Stimulated activated CD8-positive, alpha-beta memory T cell treated with anti-CD3 and anti-CD28 coated beads, Interleukin-7, amount 100 ng/mL, for 1 hour (primary cell): ENCODE measurements at regions not wholly inside any gene's neighbourhood (a gene's known extent, or its start where the extent isn't known, plus 50 kb on each side); places are given as distances from the start of the nearest gene placed in this dataset.

Source experiments
- DNase-seq, 2 donors: peaks; one replicate each; pipeline ENCODE4 v3.0.0-alpha.2; 2020; ENCODE audit warnings: low read depth in 2 of 2

DNA sequence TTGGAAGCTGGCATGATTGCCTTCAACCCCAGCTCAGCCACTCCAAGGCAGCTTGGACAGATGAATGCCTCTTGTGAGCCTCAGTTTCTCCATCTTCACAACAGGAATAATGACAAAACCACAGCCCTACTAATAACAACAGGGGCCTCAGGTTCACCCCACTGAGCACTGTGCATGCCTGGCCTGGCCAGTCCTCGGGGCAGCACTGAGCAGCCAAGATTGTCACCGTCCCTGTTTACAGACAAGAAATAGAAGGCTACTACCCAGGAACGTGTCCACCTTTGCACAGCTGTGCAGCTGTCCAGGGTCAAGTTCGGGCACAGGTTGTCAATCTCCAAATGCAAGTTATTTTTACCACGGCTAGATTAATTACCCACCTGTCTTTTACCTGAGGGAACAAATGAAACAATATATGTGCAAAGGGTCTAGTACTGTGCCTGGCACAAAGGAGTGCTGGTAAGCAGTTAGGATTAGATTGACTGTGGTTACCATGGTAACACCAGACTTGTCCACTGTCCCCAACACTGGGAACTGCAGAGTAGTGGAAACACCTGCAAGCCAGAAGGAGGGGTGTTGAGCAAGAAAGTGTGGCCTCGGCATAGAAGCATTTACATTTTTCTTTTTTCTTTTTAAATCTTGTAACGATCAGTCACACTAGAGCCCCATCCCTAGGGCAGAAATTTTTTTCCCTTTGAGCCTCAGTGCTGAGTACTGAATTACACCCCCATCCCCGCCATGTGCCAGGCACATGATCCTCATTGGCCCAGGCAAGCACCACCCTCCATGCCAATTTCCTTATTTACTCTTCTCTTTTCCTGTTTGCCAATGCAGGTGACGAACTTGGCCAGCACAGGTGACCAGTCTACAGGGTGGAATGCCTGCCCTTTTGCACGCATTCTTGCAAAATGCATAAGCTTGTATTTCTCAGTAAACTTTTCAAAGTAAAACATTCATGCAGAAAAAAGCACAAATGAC is 66.3 kb upstream of the SLC6A6 start:
- no peak for DNase-seq

DNA sequence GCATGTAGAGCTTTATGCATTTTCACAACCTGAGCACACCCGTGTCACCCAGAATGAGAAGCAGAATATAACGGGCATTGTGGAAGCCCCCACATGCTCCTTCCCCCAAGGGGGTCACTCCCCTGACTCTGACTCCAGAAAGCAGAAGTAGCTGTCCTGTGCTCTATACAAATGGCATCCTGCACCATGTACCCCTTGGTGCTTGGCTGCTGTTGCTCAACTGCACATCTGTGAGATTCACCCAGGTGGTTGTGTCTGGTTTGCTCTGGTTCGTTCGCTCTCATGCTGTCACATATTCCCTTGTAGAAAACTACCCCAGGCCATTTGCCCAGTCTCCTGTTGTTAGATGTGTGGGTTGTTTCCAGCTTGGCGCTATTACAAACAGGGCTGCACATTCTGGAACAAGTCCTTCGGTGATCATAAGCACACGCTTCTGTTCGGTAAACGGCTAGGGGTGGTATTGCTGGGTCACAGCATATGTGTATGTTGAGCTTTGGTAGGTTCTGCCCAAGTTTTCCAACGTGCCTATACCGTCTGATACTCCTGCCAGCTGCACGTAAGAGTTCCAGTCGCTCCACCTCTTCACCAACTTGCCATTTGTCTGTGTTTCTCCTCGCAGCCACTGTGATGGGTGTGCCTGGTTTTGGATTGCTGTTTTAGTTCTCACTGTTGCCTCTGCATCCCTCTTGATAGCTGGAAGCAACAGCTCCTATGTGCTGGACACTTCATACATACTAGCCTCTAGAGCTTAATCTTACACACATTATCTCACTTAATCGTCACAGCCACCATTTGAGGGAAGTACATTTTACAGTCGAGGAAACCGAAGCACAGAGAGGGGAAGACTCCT is 65.4 kb upstream of the SLC6A6 start:
- DNase-seq: no peak

DNA sequence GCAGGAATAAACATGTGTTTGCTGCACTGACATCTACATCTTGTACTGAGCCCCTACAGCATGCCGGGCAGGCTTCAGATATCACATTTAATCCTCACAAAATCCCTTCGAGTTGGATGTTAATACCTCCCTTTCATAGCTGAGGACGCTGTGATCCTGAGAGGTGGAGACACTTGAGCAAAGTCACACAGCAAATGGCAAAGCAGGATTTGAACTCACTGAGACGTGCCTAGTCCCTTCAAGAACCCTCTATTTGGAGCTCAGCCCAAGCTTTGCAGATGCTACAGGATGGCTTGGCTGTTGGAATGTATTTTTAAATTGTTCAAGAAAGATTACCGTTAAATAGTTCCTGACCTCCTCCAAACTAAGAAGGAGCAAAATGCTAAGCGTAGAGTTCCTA is 64.6 kb upstream of the SLC6A6 start:
- DNase-seq: no peak

DNA sequence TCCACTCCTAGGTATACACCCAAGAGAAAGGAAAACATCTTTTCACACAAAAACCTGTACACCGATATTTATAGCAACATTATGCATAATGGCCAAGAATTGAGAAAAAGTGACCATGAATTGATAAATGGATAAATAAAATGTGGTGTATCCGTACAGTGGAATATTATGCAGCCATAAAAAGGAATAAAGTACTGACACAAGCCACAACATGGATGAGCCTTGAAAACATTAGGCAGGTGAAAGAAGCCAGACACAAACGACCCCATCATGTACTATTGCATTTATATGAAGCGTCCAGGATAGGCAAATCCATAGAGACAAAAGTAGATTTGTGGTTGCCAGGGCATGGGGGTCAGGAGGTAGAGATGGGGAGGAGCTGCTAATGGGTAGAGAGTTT is 64.2 kb upstream of the SLC6A6 start:
- no peak for DNase-seq

DNA sequence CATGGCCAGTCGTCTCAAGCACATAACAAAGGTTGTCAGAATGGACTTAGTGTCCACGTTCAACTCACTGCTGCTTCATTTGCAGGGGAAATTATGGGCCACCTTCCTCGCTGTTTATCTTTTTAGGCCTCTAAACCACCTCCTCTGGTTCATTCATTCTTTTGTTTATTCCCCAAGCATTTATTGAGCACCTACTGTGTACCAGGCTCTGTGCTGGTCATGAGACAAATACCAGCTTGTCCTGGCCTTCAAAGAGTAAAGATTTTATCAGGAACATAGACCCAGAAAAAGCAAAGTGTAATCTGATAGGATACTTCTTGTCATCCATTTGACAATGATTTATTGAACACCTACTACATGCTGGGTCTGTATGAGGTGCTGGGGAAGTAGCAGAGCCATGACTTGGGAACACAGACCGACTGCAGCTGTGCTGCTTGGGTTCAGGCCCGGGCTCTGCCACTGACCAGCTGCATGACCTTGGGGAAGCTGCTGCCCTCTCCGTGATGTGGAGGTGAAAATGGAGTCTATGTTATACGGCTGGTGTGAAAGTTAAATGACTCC is 63.4 kb upstream of the SLC6A6 start:
- no peak for DNase-seq

DNA sequence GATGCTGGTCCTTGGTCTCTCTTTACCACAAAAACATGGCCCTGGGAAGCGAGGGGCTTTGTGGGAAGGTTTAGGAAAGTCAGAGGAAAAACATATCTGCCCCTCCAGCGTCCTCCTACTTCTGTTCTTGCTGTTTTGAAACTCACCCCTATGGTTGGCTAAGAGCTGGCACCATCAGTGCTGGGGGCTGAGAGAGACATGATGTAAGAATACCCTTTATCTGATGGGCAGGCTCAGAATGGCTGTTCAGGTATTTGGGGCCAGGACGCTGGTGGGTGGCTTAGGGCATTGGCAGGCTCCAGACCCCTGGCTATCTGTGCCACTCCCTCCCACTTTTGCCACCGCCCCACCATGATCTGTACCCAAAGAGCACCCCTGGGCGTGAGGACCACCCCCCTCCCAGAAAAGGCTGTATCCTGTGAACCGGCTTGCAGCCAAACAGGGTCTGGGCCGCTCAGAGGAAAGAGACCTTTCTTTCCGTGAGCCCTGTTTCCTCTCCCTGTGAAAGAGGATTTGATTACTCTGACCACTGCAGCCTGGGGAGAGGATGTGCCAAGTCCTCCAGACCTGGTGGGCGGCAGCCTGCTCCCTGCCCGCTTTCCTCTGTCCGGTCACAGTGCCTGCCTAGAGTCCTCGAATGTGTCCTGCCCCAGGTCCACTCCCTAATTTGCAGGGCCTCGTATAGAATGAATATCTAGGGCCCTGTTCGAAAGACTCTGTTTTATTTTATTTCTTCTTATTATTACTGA is 61.3 kb upstream of the SLC6A6 start:
- DNase-seq: no peak

DNA sequence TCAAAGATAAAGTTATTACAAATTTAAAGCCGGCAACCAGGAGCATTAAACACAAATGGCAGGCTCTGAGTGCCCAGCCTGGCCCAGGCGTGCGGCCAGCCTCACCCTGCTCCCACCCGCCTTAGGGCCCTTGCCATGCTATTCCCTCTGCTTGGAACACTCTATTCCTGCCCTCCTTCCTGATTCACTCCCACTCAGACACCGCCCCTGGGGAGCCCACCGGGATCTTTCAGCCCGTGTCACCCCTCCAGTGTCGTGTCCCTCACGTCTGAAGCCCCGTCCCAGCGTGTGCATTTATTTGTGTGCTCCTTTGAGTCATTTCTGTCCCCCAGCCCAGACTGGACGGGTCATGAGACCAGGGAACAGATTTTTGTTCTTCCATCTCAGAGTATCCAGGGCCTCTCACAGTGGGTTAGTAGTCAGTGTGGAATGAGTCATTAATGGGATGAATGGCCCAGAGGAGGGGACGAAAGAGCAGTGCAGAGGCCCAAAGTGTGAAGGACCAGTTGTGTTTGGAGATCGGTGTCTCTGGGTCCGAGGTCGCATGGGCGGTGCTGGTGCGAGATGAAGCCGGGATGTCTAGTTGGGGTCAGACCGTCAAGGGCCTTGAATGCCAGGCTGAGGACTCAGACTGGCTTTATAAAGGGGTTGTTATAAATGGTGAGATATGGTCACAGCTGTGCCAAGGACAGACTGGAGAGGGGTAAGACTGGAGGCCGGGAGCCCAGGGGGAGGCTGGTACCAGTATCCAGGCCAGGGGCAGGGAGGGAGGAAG is 58.9 kb upstream of the SLC6A6 start:
- DNase-seq: no peak

DNA sequence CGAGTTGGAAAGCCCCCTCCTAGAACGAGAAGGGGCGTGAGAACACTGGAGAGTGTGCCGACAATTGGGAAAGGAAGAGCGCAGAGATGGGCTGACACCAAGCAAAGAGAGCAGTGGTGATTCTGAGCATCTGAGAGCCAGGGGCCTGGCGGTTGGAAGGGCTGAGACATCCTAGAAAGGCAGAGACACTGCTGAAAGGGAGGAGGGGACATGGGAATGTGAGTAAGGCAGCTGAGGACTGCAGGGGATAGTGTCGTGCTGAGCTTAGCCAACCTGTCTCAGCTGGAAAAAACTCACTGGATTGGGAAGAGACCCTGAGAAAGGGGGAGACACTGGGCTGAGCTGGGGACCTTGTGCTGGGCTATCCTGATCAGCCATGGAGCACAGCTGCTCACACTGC is 58.1 kb upstream of the SLC6A6 start:
- DNase-seq: no peak

DNA sequence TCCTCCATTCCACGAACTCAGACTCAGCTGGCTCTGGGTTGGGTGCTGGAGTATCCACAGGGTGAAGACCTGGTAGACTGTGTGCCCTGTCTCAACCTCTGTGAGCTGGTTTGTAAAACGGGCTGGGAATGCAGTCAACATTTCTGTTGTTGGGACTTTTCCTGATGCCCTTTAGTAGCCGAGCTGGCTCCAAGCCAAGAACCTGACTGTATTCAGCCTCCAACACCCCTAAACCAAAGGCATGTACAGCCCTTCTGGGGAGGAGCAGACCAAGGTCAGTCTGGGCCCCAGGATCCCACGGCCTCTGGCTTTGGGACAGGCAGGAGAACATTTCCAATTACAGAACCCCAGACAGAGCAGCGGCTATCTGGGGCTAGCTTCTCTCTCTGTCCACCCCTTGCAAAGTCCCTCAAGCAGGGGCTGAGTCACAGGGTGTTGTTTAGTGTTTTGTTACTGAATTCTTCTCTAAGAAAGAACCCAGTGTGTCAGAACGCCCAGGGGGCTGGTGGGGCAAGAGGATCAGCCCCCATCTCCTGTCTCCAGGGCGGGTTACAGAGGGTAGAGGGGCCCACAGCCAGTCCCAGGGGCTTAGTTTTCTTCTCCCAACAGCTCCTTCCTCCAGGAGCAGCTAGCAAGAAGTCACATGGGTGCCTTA is 56.8 kb upstream of the SLC6A6 start:
- DNase-seq: no peak

DNA sequence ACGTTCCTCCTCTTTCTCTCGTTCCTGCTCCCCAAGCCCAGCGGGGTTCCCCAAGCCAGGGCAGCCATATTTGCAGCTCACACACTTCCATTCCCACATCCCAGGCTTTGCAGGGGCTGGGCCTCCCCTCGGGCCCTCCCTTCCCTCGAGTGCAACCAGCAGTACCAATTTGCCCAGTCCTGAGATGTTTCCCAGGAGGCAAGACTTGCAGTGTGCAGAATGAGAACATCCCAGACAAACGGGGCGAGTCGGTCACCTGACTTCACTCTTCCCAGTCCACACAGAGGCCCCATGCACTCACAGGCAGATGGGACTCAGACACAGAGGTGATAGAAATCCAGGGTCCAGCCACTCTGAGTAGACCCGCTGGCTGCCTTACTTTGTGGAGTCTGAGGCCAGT is 56.2 kb upstream of the SLC6A6 start:
- DNase-seq: no peak

DNA sequence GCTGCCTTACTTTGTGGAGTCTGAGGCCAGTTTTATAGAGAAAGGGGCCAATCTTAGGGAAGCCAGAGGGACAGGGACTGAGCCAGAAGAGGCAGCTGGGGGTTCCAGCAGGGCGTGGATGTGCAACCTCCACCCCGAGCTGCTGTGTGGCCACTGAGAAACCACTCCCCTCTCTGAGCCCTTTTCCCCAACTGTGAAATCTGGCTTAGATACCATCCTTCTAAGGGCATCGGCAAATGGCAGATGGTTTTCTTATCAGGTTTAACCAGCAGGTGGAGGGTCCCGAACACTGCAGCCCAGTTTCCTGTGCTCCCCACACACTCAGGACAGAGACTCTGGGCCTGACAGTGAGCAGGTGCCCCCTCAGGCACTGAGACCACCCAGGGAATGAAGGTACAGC is 55.8 kb upstream of the SLC6A6 start:
- DNase-seq: no peak

DNA sequence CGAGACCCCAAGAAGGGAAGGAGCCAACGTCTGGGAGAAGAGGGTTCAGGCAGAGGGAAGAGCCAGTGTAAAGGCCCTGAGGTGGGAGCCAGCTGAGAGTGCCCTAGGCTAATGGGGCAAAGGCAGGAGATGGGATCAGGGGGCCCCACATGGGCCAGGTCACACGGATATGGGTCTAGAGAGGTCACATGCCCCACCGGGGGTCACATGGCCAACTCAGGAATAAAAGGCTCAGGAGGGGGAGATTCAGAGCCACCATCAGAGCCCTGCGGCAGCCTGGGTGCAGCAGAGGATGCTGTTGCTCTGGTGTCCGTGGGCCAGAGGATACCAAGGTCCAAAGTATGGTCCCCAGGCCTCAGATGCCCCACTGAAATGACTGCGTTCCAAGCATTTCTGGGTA is 55.3 kb upstream of the SLC6A6 start:
- no peak for DNase-seq

DNA sequence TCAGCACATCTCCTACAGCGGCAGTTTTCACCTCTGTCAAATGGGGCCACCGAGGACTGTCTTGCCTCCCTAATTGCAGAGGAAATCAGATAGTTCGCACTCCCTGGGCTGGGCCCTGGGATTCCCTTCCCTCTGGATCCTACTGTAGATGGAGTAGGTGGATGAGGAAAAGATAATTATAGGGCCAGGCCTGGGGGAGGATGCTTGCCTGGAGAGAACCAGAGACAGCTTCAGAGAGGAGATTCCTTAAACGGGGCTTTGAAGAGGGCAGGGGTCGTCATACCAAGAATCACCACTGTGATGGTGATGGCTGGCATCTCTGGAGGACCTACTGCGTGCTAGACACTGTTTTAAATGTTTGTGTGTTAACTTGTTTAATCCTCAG is 50.8 kb upstream of the SLC6A6 start:
- DNase-seq: no peak

DNA sequence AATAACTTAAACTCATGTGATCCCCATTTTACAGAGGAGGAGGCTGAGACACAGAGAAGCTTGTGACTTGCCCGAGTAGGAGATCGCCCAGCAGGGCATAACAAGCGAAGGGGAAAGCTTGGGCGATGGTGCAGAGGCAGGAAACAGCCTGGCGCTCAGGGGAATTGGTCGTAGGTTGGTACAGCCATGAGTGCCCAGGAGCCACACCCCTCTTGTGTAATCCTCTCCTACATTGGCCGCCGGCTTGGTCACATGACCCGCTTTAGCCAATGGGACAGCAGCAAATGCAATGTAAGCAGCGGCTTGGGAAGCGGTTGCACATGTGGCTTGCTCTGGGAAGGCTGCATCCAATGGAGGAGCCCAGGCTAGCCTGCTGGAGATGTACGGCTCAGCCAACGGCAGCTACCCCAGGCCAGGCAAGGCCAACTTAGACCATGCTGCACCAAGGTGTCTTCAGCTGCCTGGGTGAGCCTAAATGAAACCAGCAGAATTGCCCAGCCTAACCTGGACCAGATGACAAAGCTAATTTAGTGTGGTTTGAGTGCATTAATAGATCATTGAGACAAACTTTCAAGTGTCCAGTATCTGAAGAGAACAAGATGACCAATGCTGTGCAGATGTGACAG is 50.3 kb upstream of the SLC6A6 start:
- DNase-seq: no peak
